Fibroblast of lung (primary cell): ENCODE measurements at regions not wholly inside any gene's neighbourhood (a gene's known extent, or its start where the extent isn't known, plus 50 kb on each side); places are given as distances from the start of the nearest gene placed in this dataset.
"Not testable (repeated sequence)": the region's sequence is repeated elsewhere in the genome, so short reads cannot be mapped to it uniquely, and the experiment has no call there.

Experiments used
- DNase-seq, 2 donors: peaks; one replicate each; pipeline versions ENCODE4 v3.0.0 to v3.0.0-alpha.2; 2010; ENCODE audit warnings: low read depth in 2 of 2
- H2AFZ ChIP-seq: 2 replicates; pipeline ENCODE4 v1.5.1; 2012; ENCODE audit warnings: low read length, control low read depth, inconsistent platforms
- H3K27ac ChIP-seq: 2 replicates; pipeline ENCODE4 v1.5.1; 2011; ENCODE audit warnings: low read length, control low read depth; ENCODE audit not compliant: insufficient read depth
- H3K27me3 ChIP-seq: 2 replicates; pipeline ENCODE4 v1.5.1; 2011; ENCODE audit warnings: mild to moderate bottlenecking, low read length; ENCODE audit not compliant: control insufficient read depth, insufficient read depth
- H3K36me3 ChIP-seq: 2 replicates; pipeline ENCODE4 v1.5.1; 2011; ENCODE audit warnings: low read length; ENCODE audit not compliant: control insufficient read depth, insufficient read depth
- H3K4me1 ChIP-seq: 2 replicates; pipeline ENCODE4 v1.5.1; 2011; ENCODE audit warnings: low read length; ENCODE audit not compliant: control insufficient read depth, insufficient read depth; ENCODE audit errors: extremely low read depth
- H3K4me2 ChIP-seq: 2 replicates; pipeline ENCODE4 v1.5.1; 2011; ENCODE audit warnings: low read length, control low read depth; ENCODE audit not compliant: insufficient read depth; ENCODE audit errors: extremely low read depth
- H3K4me3 ChIP-seq, 4 experiments: fragments of 200-600 bp in 1 of 4; sonication (generic) in 1 of 4; replicated peaks in 1 of 4; 2 replicates each; pipeline ENCODE4 v1.5.1; 2011 to 2016; ENCODE audit warnings: low read length in 4 of 4, low read depth in 3 of 4, mild to moderate bottlenecking in 3 of 4, control low read depth in 2 of 4, inconsistent platforms in 1 of 4, mixed read lengths in 1 of 4; ENCODE audit not compliant: insufficient read depth in 1 of 4; ENCODE audit errors: control extremely low read depth in 1 of 4
- H3K79me2 ChIP-seq: 2 replicates; pipeline ENCODE4 v1.5.1; 2012; ENCODE audit warnings: mild to moderate bottlenecking, low read length, inconsistent platforms; ENCODE audit not compliant: control insufficient read depth, insufficient read depth
- H3K9ac ChIP-seq: 2 replicates; pipeline ENCODE4 v1.5.1; 2011; ENCODE audit warnings: mild to moderate bottlenecking, low read length, control low read depth; ENCODE audit not compliant: insufficient read depth
- H3K9me3 ChIP-seq: 2 replicates; pipeline ENCODE4 v1.5.1; 2012; ENCODE audit warnings: low read depth, low read length; ENCODE audit not compliant: control insufficient read depth, insufficient read depth
- H4K20me1 ChIP-seq: 2 replicates; pipeline ENCODE4 v1.5.1; 2011; ENCODE audit warnings: low read length; ENCODE audit not compliant: control insufficient read depth, insufficient read depth; ENCODE audit errors: extremely low read depth
- CTCF ChIP-seq, 2 donors: IDR thresholded peaks in 1 of 2; conservative IDR thresholded peaks in 1 of 2; 1 replicate in 1 of 2; 2 replicates in 1 of 2; pipeline ENCODE4 v1.5.1; 2011 to 2012; ENCODE audit warnings: low read length in 2 of 2, control low read depth in 1 of 2, inconsistent platforms in 1 of 2, low read depth in 1 of 2, mild to moderate bottlenecking in 1 of 2
- EZH2 ChIP-seq: IDR thresholded peaks from 2 replicates; pipeline ENCODE4 v1.5.1; 2012; ENCODE audit warnings: low read length, control low read depth, mild to moderate bottlenecking; ENCODE audit errors: missing control alignments

GRCh38 chr13:90492872-90493271 is 854.6 kb upstream of the MIR17HG start:
- TF ChIP-seq CTCF (conservative IDR thresholded peaks at IDR 0.05 in 1 of 2, IDR thresholded peaks at IDR 0.05 in 1 of 2; ENCODE audit: low read depth in 1 of 2, low read length in 2 of 2) (no peak), EZH2 (no peak)
- Histone ChIP-seq H3K36me3 (no peaks in the 10 kb centered on the region), H4K20me1 (no peaks in the 10 kb centered on the region), H2AFZ (no peak overlapping the region), H3K27ac (no peak overlapping the region), H3K79me2 (no peaks in the 10 kb centered on the region), H3K4me2 (no peak overlapping the region), H3K9me3 (no peaks in the 10 kb centered on the region), H3K4me1 (no peaks in the 10 kb centered on the region), H3K27me3 (no peaks in the 10 kb centered on the region), H3K9ac (no peak overlapping the region), H3K4me3 (no peak overlapping the region)
- no peak for DNase-seq

DNA sequence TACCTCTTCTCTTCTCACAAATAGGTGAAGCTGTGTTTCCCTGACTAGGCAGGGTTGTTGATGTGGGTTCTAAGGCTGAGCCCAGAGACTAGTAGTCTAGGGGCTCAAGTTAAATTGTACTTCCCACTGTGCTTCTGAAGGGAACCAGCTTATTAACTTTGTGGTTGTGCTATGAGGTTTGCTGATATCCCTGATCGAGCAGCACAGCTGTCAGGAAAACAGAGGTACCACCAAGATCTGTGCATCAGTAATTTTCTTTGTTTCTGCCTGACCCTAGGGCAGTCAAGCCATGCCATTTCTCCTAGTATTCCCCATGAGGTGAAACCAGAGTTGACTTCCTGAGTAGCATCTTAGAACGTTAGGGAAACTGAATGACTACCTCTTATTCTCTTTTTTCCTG is 853.8 kb upstream of the MIR17HG start:
- Histone ChIP-seq H3K4me2 (no peak overlapping the region), H2AFZ (no peak overlapping the region), H3K9me3 (no peaks in the 10 kb centered on the region), H3K27me3 (no peaks in the 10 kb centered on the region), H3K36me3 (no peaks in the 10 kb centered on the region), H3K4me1 (no peaks in the 10 kb centered on the region), H3K9ac (no peak overlapping the region), H3K4me3 (no peak overlapping the region), H3K27ac (no peak overlapping the region), H4K20me1 (no peaks in the 10 kb centered on the region), H3K79me2 (no peaks in the 10 kb centered on the region)
- DNase-seq = no peak
- TF ChIP-seq EZH2 = no peak
- no peak for TF ChIP-seq CTCF (conservative IDR thresholded peaks at IDR 0.05 in 1 of 2, IDR thresholded peaks at IDR 0.05 in 1 of 2; ENCODE audit: low read depth in 1 of 2, low read length in 2 of 2)

- not testable (repeated sequence) for H4K20me1 ChIP-seq, DNase-seq, H3K27ac ChIP-seq, H3K27me3 ChIP-seq, H3K9ac ChIP-seq, H3K4me3 ChIP-seq, H3K4me1 ChIP-seq, H3K9me3 ChIP-seq, H3K79me2 ChIP-seq, H3K36me3 ChIP-seq, H3K4me2 ChIP-seq, H2AFZ ChIP-seq
Observed at GRCh38 chr13:90494849-90495248, 852.6 kb upstream of the MIR17HG start.

- Histone ChIP-seq H3K79me2 (no peaks in the 10 kb centered on the region), H3K9me3 (no peaks in the 10 kb centered on the region), H3K27me3 (no peaks in the 10 kb centered on the region), H2AFZ (no peak overlapping the region), H3K27ac (no peak overlapping the region), H3K36me3 (no peaks in the 10 kb centered on the region), H3K4me1 (no peaks in the 10 kb centered on the region), H3K4me3 (no peak overlapping the region), H3K4me2 (no peak overlapping the region), H4K20me1 (no peaks in the 10 kb centered on the region), H3K9ac (no peak overlapping the region)
- TF ChIP-seq CTCF (conservative IDR thresholded peaks at IDR 0.05 in 1 of 2, IDR thresholded peaks at IDR 0.05 in 1 of 2; ENCODE audit: low read depth in 1 of 2, low read length in 2 of 2) (no peak), EZH2 (no peak)
- no peak for DNase-seq
Observed at GRCh38 chr13:90498096-90498495, 849.4 kb upstream of the MIR17HG start.
